GM18498 (cell line): ENCODE measurements at regions not wholly inside any gene's neighbourhood (a gene's known extent, or its start where the extent isn't known, plus 50 kb on each side); places are given as distances from the start of the nearest gene placed in this dataset.

Experiments used
- ATAC-seq: cut with Tn5 transposase; IDR thresholded peaks from one replicate; pipeline ENCODE4 v1.9.1; 2021; ENCODE audit warnings: mild to moderate bottlenecking, moderate library complexity; ENCODE audit not compliant: unreplicated experiment

DNA sequence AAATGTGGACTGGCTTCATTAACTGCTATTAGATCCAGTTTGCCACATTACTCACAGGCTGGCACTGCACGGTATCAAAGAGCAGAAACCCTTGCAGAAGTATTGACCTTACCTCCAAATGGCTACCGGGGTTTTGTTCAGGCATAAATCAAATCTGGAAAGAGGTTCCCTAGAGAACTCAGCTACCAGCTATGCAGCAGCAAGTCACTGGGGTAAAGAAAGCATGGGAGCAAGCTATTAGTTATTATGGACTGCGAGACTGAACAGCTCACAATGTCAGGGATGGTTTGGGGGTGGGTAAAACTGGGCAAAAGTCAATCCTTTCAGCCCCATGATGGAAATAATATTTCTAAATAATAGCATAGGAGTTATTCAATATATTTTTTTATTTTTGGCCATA is 128.1 kb downstream of the FANCF start:
- no peak for ATAC-seq

DNA sequence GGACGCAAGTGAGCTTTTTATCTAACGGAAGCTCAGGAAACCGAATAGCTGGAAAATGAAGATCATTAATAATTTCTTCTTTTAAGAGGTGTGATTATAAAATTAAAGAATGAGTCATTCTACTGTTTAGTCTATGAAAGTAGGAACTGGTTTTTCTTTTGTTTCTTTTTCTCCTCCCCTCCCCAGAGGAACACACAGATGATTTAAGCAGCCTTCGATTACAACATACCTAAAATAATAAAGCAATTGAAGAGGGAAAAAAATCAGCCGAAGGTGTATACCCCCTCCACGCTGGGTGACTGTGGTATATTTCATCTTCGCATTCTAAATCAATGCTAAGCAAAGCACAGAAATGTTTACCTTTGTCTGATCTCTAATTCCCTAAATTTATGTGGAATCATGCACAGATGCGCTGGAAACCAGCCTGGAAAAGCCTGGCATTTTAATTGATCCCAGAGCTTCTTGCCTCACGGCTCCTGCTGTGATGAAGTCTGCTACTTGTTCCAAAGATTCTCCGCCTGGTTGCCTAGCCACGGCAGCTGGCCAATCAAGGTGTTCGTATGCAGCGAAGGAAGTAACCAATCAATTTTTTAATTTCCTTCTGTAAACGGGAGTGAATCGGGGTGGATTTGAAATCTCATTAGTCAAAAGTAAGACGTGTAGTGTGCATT is 133.9 kb downstream of the FANCF start:
- ATAC-seq, result no peak

- ATAC-seq, result no peak
Observed at GRCh38 chr11:22479971-22480720, 142.0 kb downstream of the SLC17A6 start.

GRCh38 chr11:22479208-22479607 is 141.0 kb downstream of the SLC17A6 start:
- ATAC-seq, result no peak

- ATAC-seq, result no peak
Observed at GRCh38 chr11:22478169-22478568, 140.0 kb downstream of the SLC17A6 start.

DNA sequence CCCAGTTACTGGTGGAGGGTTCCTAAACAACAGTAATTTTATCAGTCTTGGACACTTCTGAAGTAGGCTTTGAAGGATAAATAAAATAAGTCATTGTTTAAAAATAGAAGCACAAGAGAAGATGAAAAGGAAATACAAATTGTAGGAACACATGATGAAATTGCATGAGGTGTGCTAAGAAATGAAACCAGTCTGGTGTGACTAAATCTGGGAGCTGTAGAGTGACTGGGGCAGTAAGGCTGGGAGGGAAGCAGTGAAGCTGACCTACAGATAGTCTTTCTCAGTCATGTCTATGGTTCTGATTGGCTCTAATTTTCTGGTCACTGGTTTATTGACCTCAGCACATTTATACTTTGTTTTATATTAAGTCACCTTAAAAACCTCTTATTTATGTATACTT is 139.1 kb downstream of the SLC17A6 start:
- ATAC-seq, result no peak

GRCh38 chr11:22476589-22476988 is 138.4 kb downstream of the SLC17A6 start:
- no peak for ATAC-seq

DNA sequence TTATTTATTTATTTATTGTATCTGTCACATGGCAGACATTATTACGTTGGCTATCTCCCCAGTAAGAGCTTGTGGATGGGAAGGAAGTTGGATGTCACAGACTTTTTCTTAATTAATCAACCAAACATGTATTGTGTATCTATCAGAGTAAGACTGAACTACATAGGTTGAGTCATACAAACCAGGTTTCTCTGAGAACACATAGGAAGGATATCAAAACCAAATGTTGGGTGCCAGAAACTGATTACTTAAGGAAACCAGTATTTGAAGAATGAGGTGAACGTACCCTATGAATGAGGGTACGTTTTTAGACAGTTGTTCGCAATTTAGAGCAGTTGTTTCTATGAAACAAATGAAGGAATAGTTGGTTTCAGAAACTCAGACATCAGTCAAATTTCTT is 136.4 kb downstream of the SLC17A6 start:
- no peak for ATAC-seq

GRCh38 chr11:22473586-22473985 is 135.4 kb downstream of the SLC17A6 start:
- no peak for ATAC-seq

DNA sequence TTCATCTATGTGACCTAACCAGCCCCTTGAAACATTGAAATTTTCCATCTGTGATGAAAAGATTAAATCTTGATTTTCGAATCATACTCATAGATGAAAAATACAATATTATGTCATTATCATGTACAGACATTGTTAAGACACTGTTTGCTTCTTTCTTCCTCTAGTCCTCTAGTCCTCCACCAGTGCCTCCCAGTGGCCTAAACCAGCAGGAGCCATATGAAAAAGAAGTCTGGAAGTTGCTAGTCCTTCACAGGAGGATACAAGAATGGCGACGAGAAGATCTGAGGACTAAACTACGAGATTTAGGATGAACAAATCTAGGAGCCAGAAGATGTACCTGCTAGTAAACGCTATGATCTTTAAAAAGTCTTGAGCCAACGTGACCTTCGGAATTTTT is 134.1 kb downstream of the SLC17A6 start:
- ATAC-seq, result no peak

DNA sequence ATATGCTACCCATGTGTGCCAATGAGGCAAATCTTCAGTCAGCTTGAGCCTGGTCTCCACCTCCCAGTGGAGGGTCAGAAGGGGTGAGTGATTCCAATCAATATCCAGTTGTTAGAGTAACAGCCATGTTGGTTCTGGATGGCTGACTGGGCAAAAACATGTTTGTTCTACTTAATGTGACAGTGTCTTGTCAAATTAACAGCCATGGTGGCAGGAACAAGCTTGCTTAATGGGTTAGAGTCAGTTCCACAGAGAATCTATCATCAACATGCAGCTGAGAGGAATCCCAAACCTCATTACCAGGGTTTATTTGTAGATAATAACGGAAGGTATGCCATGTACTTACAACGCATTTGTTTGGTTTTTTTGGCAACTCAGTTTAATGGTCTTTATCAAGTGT is 133.2 kb downstream of the SLC17A6 start:
- ATAC-seq, result no peak

GRCh38 chr11:22467741-22468140 is 129.6 kb downstream of the SLC17A6 start:
- no peak for ATAC-seq

- no peak for ATAC-seq
Observed at GRCh38 chr11:22467248-22467647, 129.1 kb downstream of the SLC17A6 start.

DNA sequence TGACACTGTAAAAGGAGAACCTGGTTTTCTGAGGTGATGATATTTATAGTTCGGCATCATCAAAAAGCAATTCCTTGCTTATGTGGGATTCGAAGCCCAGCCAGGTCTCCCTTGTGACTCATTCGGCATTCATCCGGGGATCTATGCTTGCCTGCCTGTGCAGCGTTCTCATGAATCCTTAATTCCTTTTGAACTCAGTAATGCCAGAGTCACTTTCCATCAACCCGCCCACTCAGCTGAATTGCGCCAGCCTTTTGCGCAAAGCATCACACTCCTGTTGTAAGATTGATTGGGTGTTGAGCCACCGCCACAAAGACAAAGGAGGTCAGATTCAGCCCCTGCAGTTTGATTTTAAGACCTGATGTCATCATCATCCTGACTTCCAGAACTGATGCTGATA is 128.6 kb downstream of the SLC17A6 start:
- no peak for ATAC-seq

DNA sequence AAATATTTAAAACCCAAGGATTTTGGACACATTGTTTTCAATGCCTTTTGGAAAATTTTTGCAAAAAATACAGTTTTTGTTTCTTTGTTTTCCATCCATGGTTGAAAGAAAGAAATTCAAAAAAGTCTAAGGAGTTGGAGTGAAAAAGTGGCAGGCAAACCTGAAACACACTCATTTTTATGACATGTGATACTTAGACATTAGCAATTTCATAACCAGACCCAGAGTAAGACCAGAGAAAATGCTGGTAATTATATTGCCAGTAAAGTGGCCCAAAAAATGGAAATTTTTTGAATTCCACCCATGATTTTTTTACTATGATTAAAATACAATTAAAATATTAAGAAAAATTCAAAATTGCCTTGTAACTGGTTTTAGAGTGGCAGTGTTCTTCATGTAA is 128.2 kb downstream of the SLC17A6 start:
- ATAC-seq, result no peak

GRCh38 chr11:22465620-22466019 is 127.4 kb downstream of the SLC17A6 start:
- ATAC-seq, result no peak

DNA sequence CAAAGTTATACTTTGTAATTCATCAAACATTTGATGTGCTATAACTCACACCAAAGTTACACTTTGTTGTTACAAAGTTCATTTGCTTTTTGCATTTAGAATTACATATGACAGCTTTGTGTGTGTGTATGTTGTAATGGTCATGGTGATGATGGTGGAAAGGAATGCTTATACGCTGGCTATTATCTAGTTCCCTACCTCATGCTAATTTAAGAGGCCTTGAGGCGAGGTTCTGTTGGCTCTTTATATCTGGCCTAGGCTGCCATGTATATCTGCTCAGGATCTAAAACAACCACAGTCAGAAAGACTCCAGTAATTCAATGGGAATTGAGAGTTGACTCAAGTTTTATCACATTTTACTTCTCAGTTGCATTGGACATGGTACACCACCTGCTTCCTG is 123.4 kb downstream of the SLC17A6 start:
- no peak for ATAC-seq

- no peak for ATAC-seq
Observed at GRCh38 chr11:22460181-22460580, 122.0 kb downstream of the SLC17A6 start.

- no peak for ATAC-seq
Observed at GRCh38 chr11:22459048-22459447, 120.9 kb downstream of the SLC17A6 start.

- ATAC-seq, result no peak
Observed at GRCh38 chr11:22458161-22458560, 120.0 kb downstream of the SLC17A6 start.

- no peak for ATAC-seq
Observed at GRCh38 chr11:22456993-22457762, 119.0 kb downstream of the SLC17A6 start.
